Hepatocyte (in vitro differentiated cells): ENCODE measurements at regions not wholly inside any gene's neighbourhood (a gene's known extent, or its start where the extent isn't known, plus 50 kb on each side); places are given as distances from the start of the nearest gene placed in this dataset.

Experiments used
- DNase-seq: peaks from one replicate; pipeline ENCODE4 v3.0.0-alpha.2; 2016; ENCODE audit warnings: low spot score
- H2AFZ ChIP-seq: fragments of 200-600 bp; sonication (generic); 2 replicates; pipeline ENCODE4 v1.6.0; 2016; ENCODE audit warnings: antibody characterized with exemption, mild to moderate bottlenecking
- H3K27ac ChIP-seq: fragments of 200-600 bp; sonication (generic); 2 replicates; pipeline ENCODE4 v1.5.1; 2016; ENCODE audit warnings: mild to moderate bottlenecking
- H3K27me3 ChIP-seq: fragments of 200-600 bp; sonication (generic); 2 replicates; pipeline ENCODE4 v1.6.1; 2016
- H3K36me3 ChIP-seq: fragments of 200-600 bp; sonication (generic); replicated peaks from 2 replicates; pipeline ENCODE4 v1.5.1; 2016; ENCODE audit warnings: low read depth; ENCODE audit not compliant: insufficient read depth
- H3K4me1 ChIP-seq: fragments of 200-600 bp; sonication (generic); 2 replicates; pipeline ENCODE4 v1.5.1; 2016; ENCODE audit warnings: mild to moderate bottlenecking, moderate library complexity; ENCODE audit not compliant: insufficient read depth
- H3K4me2 ChIP-seq: fragments of 200-600 bp; sonication (generic); 2 replicates; pipeline ENCODE4 v1.6.0; 2016
- H3K4me3 ChIP-seq: fragments of 200-600 bp; sonication (generic); 2 replicates; pipeline ENCODE4 v1.5.1; 2016; ENCODE audit warnings: mild to moderate bottlenecking
- H3K79me2 ChIP-seq: fragments of 200-600 bp; sonication (generic); 2 replicates; pipeline ENCODE4 v1.6.0; 2017; ENCODE audit warnings: mild to moderate bottlenecking
- H3K9me2 ChIP-seq: fragments of 200-600 bp; sonication (generic); replicated peaks from 2 replicates; pipeline ENCODE4 v1.6.0; 2017; ENCODE audit warnings: mild to moderate bottlenecking; ENCODE audit not compliant: insufficient read depth
- H3K9me3 ChIP-seq: fragments of 200-600 bp; sonication (generic); 2 replicates; pipeline ENCODE4 v1.5.1; 2016; ENCODE audit warnings: low read depth, mild to moderate bottlenecking
- H4K20me1 ChIP-seq: fragments of 200-600 bp; sonication (generic); 2 replicates; pipeline ENCODE4 v1.6.0; 2016; ENCODE audit warnings: mild to moderate bottlenecking; ENCODE audit not compliant: insufficient read depth, poor library complexity, severe bottlenecking
- EZH2 ChIP-seq: fragments of 200-600 bp; sonication (generic); IDR thresholded peaks from 2 replicates; pipeline ENCODE4 v1.6.1; 2016; ENCODE audit warnings: antibody characterized with exemption, mild to moderate bottlenecking, borderline replicate concordance
- EZH2phosphoT487 ChIP-seq: fragments of 200-600 bp; sonication (generic); IDR thresholded peaks from one replicate; pipeline ENCODE4 v1.6.1; 2018; ENCODE audit warnings: antibody characterized with exemption, mild to moderate bottlenecking, low read depth, moderate library complexity; ENCODE audit not compliant: unreplicated experiment, severe bottlenecking
- WGBS: methylation state at CpG from one replicate; pipeline ENCODE4 v1.1.6; 2016; ENCODE audit warnings: low lambda C conversion rate; ENCODE audit errors: missing lambda C conversion rate; 5-methylcytosine and 5-hydroxymethylcytosine counted together
- TF ChIP-seq, protein P1 (sequence below): fragments of 200-600 bp; sonication (generic); IDR thresholded peaks from 2 replicates; pipeline ENCODE4 v1.5.1; 2016; ENCODE audit warnings: antibody characterized with exemption, mild to moderate bottlenecking; ENCODE audit not compliant: poor library complexity

DNA sequence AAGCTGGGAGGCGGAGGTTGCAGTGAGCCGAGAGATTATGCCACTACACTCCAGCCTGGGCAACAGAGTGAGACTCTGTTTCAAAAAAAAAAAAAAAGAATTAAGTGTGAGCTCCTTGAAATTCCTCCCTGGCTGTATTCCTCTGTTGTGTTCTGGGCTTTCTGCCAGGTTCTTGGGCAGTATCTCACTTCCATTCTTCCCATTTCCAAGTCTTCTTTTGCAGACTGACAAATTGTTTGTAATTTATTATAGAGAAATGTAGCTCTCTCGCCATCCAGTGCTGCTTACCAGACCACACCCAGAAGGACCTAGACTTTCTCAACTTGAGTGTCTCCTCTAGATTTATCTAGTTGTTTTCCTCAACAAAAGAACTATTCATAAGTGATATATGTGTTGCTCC, 105.0 kb upstream of the ADGRL2 start:
- Histone ChIP-seq H3K9me3 (no peaks in the 10 kb centered on the region), H3K4me1 (no peaks in the 10 kb centered on the region), H3K4me2 (no peak overlapping the region), H3K4me3 (no peak overlapping the region), H3K27ac (no peak overlapping the region), H3K36me3 (no peaks in the 10 kb centered on the region), H3K9me2 (no peaks in the 10 kb centered on the region), H3K79me2 (no peaks in the 10 kb centered on the region), H2AFZ (no peak overlapping the region), H4K20me1 (no peaks in the 10 kb centered on the region), H3K27me3 (no peaks in the 10 kb centered on the region)
- TF ChIP-seq EZH2, result no peak
- TF ChIP-seq, protein P1, sequence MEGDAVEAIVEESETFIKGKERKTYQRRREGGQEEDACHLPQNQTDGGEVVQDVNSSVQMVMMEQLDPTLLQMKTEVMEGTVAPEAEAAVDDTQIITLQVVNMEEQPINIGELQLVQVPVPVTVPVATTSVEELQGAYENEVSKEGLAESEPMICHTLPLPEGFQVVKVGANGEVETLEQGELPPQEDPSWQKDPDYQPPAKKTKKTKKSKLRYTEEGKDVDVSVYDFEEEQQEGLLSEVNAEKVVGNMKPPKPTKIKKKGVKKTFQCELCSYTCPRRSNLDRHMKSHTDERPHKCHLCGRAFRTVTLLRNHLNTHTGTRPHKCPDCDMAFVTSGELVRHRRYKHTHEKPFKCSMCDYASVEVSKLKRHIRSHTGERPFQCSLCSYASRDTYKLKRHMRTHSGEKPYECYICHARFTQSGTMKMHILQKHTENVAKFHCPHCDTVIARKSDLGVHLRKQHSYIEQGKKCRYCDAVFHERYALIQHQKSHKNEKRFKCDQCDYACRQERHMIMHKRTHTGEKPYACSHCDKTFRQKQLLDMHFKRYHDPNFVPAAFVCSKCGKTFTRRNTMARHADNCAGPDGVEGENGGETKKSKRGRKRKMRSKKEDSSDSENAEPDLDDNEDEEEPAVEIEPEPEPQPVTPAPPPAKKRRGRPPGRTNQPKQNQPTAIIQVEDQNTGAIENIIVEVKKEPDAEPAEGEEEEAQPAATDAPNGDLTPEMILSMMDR, result no peak
- no peak for TF ChIP-seq EZH2phosphoT487
- WGBS, result 80% methylated on average over 3 of the region's 3 CpGs
- peak; percentile 36 for DNase-seq

GRCh38 chr1:81693316-81693715, 107.4 kb upstream of the ADGRL2 start:
- no peak overlapping the region for H3K4me3 ChIP-seq
- no peak for DNase-seq
- 82% methylated on average over 2 of the region's 2 CpGs for WGBS
- no peaks in the 10 kb centered on the region for H3K9me2 ChIP-seq
- TF ChIP-seq, protein P1, result no peak
- TF ChIP-seq EZH2phosphoT487 (no peak), EZH2 (no peak)
- no peaks in the 10 kb centered on the region for H3K79me2 ChIP-seq
- H3K9me3 ChIP-seq, result no peaks in the 10 kb centered on the region
- no peak overlapping the region for H3K4me2 ChIP-seq
- H3K27ac ChIP-seq, result no peak overlapping the region
- no peaks in the 10 kb centered on the region for H4K20me1 ChIP-seq
- no peaks in the 10 kb centered on the region for H3K36me3 ChIP-seq
- H3K27me3 ChIP-seq, result no peaks in the 10 kb centered on the region
- H3K4me1 ChIP-seq, result no peaks in the 10 kb centered on the region
- no peak overlapping the region for H2AFZ ChIP-seq

GRCh38 chr1:81690676-81691453, 109.9 kb upstream of the ADGRL2 start:
- no peak overlapping the region for H2AFZ ChIP-seq
- H4K20me1 ChIP-seq, result no peaks in the 10 kb centered on the region
- H3K36me3 ChIP-seq, result no peaks in the 10 kb centered on the region
- no peaks in the 10 kb centered on the region for H3K79me2 ChIP-seq
- no peak for DNase-seq
- H3K4me2 ChIP-seq, result peak overlapping the region; percentile 9
- H3K9me3 ChIP-seq, result no peaks in the 10 kb centered on the region
- no peaks in the 10 kb centered on the region for H3K4me1 ChIP-seq
- H3K9me2 ChIP-seq, result no peaks in the 10 kb centered on the region
- no peaks in the 10 kb centered on the region for H3K27me3 ChIP-seq
- H3K4me3 ChIP-seq, result no peak overlapping the region
- 37% methylated on average over 5 of the region's 5 CpGs for WGBS
- no peak overlapping the region for H3K27ac ChIP-seq
- TF ChIP-seq, protein P1, result no peak
- TF ChIP-seq EZH2, result no peak
- no peak for TF ChIP-seq EZH2phosphoT487
